HK-2 (cell line): ENCODE measurements at regions not wholly inside any gene's neighbourhood (a gene's known extent, or its start where the extent isn't known, plus 50 kb on each side); places are given as distances from the start of the nearest gene placed in this dataset.
A peak's percentile ranks its signal among the peaks of the same experiment; 100 is the strongest.
"Not testable (repeated sequence)": the region's sequence is repeated elsewhere in the genome, so short reads cannot be mapped to it uniquely, and the experiment has no call there.

Source experiments
- DNase-seq: peaks from one replicate; pipeline ENCODE4 v3.0.0-alpha.2; 2018; ENCODE audit not compliant: unreplicated experiment

GRCh38 chr16:29355339-29356059 lies 51.0 kb downstream of the NPIPB11 start:
- not testable (repeated sequence) for DNase-seq

GRCh38 chr16:29354449-29354848 lies 52.1 kb downstream of the NPIPB11 start:
- DNase-seq, result not testable (repeated sequence)

- not testable (repeated sequence) for DNase-seq
Observed at GRCh38 chr16:29352617-29352999, 53.9 kb downstream of the NPIPB11 start.

- DNase-seq, result not testable (repeated sequence)
Observed at GRCh38 chr16:29351970-29352616, 54.4 kb downstream of the NPIPB11 start.

GRCh38 chr16:29351271-29351969 lies 55.1 kb downstream of the NPIPB11 start:
- DNase-seq, result not testable (repeated sequence)

GRCh38 chr16:29349966-29350365 lies 56.5 kb downstream of the NPIPB11 start:
- DNase-seq, result peak; percentile 2

GRCh38 chr16:29348748-29349147 lies 57.8 kb downstream of the NPIPB11 start:
- not testable (repeated sequence) for DNase-seq

- not testable (repeated sequence) for DNase-seq
Observed at GRCh38 chr16:29348123-29348690, 58.3 kb downstream of the NPIPB11 start.

- not testable (repeated sequence) for DNase-seq
Observed at GRCh38 chr16:29346796-29347580, 59.5 kb downstream of the NPIPB11 start.

- DNase-seq, result not testable (repeated sequence)
Observed at GRCh38 chr16:29346203-29346602, 60.3 kb downstream of the NPIPB11 start.

- DNase-seq, result not testable (repeated sequence)
Observed at GRCh38 chr16:29342937-29343336, 63.6 kb downstream of the NPIPB11 start.

GRCh38 chr16:29340779-29341438 lies 65.6 kb downstream of the NPIPB11 start:
- DNase-seq, result not testable (repeated sequence)

- DNase-seq, result not testable (repeated sequence)
Observed at GRCh38 chr16:29340235-29340634, 66.3 kb downstream of the NPIPB11 start.

GRCh38 chr16:29338821-29339700 lies 67.5 kb downstream of the NPIPB11 start:
- DNase-seq, result not testable (repeated sequence)

- DNase-seq, result not testable (repeated sequence)
Observed at GRCh38 chr16:29337385-29337901, 69.1 kb downstream of the NPIPB11 start.

- DNase-seq, result not testable (repeated sequence)
Observed at GRCh38 chr16:29335549-29335846, 71.0 kb downstream of the NPIPB11 start.

- DNase-seq, result not testable (repeated sequence)
Observed at GRCh38 chr16:29334776-29335548, 71.5 kb downstream of the NPIPB11 start.

- not testable (repeated sequence) for DNase-seq
Observed at GRCh38 chr16:29333492-29334097, 72.9 kb downstream of the NPIPB11 start.

- DNase-seq, result not testable (repeated sequence)
Observed at GRCh38 chr16:29330623-29331022, 75.9 kb downstream of the NPIPB11 start.
